GM12864 (cell line): ENCODE measurements at regions not wholly inside any gene's neighbourhood (a gene's known extent, or its start where the extent isn't known, plus 50 kb on each side); places are given as distances from the start of the nearest gene placed in this dataset.
"Not testable (repeated sequence)": the region's sequence is repeated elsewhere in the genome, so short reads cannot be mapped to it uniquely, and the experiment has no call there.

Experiments used
- DNase-seq: peaks from one replicate; pipeline ENCODE4 v3.0.0-alpha.2; 2011; ENCODE audit warnings: low read depth
- H3K4me3 ChIP-seq: 2 replicates; pipeline ENCODE4 v1.5.1; 2011; ENCODE audit warnings: mild to moderate bottlenecking, low read depth, low read length, control low read depth
- CTCF ChIP-seq: IDR thresholded peaks from 2 replicates; pipeline ENCODE4 v1.5.1; 2011; ENCODE audit warnings: low read depth, mild to moderate bottlenecking, moderate library complexity, low read length, control low read depth, inconsistent platforms; ENCODE audit errors: missing control alignments

GRCh38 chr3:75610773-75611172 is 53.4 kb upstream of the FRG2C start:
- H3K4me3 ChIP-seq: no peak overlapping the region
- TF ChIP-seq CTCF: no peak
- no peak for DNase-seq

GRCh38 chr3:75611724-75612460 is 52.2 kb upstream of the FRG2C start:
- not testable (repeated sequence) for DNase-seq, H3K4me3 ChIP-seq
